Epidermal melanocyte (primary cell): ENCODE measurements at regions not wholly inside any gene's neighbourhood (a gene's known extent, or its start where the extent isn't known, plus 50 kb on each side); places are given as distances from the start of the nearest gene placed in this dataset.

Experiments
- DNase-seq: peaks from one replicate; pipeline ENCODE4 v3.0.0; 2011; ENCODE audit warnings: low spot score; ENCODE audit not compliant: insufficient read length

- no peak for DNase-seq
These were observed 244.0 kb downstream of the SNAPC1 start for GRCh38 chr14:62006116-62006731.

GRCh38 chr14:62015243-62015642 lies 253.0 kb downstream of the SNAPC1 start:
- DNase-seq, result no peak

GRCh38 chr14:62015945-62016344 lies 253.7 kb downstream of the SNAPC1 start:
- DNase-seq, result no peak

DNA sequence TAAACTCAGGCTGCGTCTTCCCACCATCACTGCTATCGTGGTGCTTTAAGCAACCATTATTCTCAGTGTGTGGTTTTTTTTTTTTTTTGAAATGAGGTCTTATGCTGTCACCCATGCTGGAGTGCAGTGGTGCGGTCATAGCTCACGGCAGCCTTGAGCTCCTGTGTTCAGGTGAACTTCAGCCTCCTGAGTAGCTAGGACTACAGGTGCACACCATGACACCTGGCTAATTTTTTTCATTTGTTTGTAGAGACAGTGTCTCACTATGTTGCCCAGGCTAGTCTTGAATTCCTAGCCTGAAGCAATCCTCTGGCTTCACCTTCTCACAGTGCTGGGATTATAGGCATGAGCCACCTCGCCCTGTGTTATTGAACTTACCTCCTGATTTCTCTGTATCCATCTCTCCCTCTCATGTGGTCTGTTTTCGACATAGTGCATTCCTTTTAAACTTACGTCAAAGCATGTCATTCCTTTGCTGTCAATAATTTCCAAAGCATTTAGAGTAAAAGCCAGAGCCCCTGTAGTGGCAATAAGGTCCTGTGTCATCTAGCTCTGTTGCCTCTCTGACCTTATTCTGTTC lies 255.5 kb downstream of the SNAPC1 start:
- DNase-seq, result no peak

DNA sequence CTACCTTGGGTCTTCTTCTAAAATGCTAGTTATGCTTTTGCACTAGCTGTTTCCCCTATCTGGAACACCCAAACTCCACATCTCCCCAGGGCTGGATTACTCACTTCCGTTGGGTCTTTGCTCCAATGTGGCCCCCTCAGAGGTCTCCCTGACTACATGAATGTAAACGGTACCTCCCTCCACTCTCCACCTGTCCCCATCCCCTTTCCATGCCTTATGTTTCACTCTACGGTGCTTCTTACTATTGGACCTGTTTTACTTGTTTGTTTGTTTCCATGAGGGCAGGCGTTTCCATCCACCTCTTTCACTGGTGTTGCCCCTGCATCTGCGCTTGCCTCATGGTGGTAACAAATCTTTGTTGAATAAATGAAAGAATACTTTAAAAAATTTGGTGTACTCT lies 256.4 kb downstream of the SNAPC1 start:
- no peak for DNase-seq

DNA sequence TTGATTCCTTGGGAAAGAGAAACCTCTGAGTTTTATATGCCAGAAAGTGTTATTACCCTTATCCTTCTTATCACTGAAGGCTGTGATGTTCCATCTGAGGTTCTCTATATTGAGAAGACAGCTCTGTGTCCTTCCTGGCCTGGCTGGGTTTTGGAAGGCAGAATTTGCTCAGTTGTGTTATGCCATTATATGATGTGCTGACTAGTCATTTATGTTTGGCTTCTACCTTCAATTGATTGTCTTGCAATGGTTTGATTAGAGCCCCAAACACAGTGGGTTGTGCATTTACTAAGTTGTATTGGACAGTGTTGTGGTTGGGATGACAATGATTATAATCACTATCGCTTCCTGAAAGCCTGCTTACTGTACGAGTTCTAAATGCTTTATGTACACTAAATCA lies 265.7 kb downstream of the SNAPC1 start:
- no peak for DNase-seq

- no peak for DNase-seq
These were observed 267.3 kb downstream of the SNAPC1 start for GRCh38 chr14:62029569-62029924.

GRCh38 chr14:62030387-62030786 lies 268.2 kb downstream of the SNAPC1 start:
- no peak for DNase-seq

- DNase-seq, result no peak
These were observed 269.3 kb downstream of the SNAPC1 start for GRCh38 chr14:62031504-62031903.

DNA sequence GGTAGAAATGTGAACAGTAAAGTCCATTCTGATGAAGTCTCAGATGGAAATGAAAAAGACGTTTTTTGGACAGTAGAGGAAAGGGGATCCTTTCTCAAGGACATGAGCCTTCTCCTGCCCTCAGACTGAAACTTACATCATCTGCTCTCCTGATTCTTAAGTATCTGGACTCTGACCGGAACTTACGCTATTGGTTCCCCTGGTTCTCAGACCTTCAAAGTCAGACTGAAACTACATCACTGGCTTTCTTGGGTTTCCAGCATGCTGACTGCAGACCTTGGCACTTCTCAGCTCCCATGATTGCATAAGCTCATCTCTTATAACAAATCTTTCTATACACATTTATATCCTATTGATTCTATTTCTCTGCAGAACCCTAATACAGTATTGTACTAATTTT lies 291.0 kb downstream of the SNAPC1 start:
- DNase-seq, result no peak

DNA sequence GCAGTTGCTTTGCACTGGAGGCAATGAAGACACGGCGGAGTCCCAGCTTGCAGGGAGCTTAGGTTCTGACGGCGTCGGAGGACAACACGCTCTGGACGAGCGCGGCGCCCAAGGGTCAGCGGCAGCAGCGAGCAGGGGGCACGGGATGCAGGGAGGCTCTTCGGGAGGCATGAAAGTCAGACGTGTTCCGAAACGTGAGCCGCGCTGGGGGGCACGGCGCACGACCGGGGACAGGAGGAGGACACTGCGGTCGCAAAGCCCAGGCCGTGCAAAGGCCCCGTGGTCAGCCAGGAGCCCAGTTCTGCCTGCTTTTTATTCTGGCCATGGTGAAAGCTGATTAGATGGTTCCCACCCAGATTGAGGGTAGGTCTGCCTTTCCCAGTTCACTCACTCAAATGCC lies 294.6 kb downstream of the SNAPC1 start:
- DNase-seq, result no peak

GRCh38 chr14:62062645-62063044 lies 300.4 kb downstream of the SNAPC1 start:
- DNase-seq, result no peak

DNA sequence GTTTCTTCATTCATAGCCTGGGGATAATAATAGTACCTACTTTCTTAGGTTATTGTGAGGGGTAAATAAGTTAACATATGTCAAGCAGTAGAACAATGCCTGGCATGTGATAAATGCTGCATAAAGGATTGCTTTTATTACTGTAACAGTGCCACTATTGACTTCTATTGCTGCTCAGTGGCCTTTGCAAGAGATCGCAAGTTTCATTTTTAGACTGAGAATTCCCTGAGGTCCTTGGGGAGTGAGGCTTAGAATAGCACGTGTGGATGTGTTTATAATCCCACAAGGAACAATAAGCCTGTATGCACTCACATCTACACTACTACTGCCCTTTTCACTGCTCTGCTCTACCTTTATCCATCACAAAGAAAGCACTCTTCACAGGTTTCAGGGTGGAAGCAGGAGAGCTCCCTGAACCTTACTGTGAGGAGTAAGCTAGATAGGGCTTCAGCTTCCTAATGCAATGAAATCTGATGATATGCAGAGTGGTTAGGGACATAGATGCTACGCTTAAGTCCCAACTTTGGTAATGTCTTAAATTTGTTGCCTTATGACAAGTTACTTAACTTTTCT lies 302.6 kb downstream of the SNAPC1 start:
- no peak for DNase-seq

DNA sequence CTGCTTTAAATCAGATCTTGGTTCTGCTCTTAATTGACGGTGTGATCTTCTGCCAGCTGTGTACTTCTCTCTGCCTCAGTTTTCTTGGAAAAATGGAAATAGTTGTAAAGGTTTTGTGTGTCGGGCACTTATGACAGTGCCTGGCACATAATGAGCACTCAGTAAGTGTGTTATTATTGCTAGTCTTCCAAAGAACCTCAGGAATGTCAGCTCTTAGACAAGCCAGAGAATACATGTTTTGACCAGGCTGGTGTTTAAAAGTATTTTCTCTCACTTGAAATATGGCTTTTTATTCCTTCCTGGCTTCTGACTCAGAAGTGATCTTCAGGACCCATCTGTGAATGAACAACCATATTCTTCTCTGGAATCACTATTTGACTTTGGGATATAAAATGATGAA lies 304.1 kb downstream of the SNAPC1 start:
- DNase-seq, result no peak

DNA sequence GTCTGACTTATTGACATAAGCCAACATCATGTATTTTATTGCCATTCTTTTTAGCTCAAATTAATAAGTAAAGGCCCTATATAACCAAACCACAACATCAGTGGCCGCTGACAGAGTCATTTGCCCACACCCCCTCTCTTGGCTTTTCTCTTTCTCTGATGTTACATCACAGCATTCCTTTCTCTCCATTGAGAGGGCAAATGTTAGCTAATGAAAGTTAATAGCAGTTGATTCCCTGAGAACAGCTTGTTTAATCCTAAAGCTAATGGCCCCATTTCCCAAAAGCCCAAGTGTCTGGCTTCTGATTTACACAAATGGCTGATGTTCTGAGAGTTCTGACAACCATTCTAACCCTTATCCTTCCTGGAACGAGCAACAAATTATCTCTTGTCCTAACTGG lies 308.8 kb downstream of the SNAPC1 start:
- no peak for DNase-seq

- no peak for DNase-seq
These were observed 314.1 kb downstream of the SNAPC1 start for GRCh38 chr14:62076368-62076767.

GRCh38 chr14:62076825-62077605 lies 314.8 kb downstream of the SNAPC1 start:
- DNase-seq, result no peak

DNA sequence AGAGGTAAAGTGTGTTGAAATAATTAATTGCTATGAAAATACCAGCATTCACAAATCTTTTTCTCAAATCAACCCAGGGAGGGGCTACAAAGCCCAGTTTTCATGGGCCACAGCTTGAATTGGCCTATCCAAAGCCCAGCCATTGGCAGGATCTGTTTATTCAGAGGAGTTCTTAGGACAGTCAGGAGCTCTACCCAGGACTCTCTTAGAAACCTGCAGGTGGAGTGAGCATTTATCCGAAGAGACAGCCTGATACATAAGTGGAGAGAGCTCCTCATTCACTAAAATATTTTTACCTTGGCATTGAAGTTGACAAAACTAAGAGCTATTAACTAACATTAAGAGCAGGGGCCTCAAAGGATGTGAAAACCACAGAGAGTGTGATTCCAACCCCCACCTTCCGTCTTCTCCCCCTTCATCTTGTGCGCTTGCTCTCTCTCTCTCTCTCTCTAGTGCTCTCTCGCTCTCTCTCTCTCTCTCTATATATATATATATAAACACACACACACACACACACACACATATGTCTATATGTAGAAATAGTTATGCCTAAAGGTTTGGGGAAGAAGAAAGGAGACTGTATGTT lies 315.5 kb downstream of the SNAPC1 start:
- no peak for DNase-seq

DNA sequence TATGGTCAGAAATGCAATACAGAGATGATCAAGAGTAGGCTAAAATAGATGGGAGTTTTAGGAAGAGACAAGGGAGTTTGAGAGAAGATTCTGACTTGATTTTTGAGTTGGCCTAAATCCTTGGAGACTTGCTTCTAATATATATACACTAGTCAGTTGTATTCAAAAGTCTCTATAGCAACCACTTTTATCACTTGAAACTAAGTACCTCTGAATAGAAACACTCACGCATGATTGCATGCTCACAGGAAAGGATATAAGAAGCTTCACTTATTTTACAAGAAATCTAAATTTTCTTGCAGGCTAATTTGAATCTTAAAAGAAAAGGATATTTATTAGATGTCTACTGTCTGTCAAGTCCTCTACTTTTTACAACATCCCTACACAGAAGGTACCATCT lies 316.8 kb downstream of the SNAPC1 start:
- no peak for DNase-seq

GRCh38 chr14:62081012-62081612 lies 318.9 kb downstream of the SNAPC1 start:
- DNase-seq, result no peak

- DNase-seq, result no peak
These were observed 319.7 kb downstream of the SNAPC1 start for GRCh38 chr14:62081951-62082350.

DNA sequence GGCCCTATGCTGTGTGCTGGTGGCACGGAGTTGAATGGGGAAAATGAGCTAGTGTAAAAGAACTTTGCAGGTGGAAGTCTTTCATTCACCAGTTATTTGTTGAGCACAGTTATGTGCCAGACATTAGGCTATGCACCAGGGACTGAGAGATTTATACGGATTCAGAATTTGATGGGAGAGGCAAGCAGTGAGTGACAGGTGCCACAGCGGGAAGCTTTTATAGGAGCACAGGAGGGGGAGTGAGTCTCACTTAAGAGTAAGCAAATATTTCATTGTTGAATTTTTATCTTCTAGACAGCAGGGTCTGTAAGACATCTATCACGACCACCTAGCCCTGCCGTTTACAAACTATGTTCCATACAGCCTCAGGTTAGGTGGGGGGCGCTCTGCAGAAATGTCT lies 320.6 kb downstream of the SNAPC1 start:
- DNase-seq, result no peak
